Right lobe of liver (tissue), 4 donors: ENCODE measurements at regions not wholly inside any gene's neighbourhood (a gene's known extent, or its start where the extent isn't known, plus 50 kb on each side); places are given as distances from the start of the nearest gene placed in this dataset.

Source experiments
- CTCF ChIP-seq, 4 donors: fragments of 200-600 bp in 3 of 4; fragments of 450-650 bp in 1 of 4; IDR thresholded peaks; one replicate each; pipeline versions ENCODE4 v1.5.1 to v1.8.0; 2016 to 2022; ENCODE audit warnings: antibody characterized with exemption in 4 of 4, mild to moderate bottlenecking in 2 of 4
- POLR2A ChIP-seq: fragments of 450-650 bp; IDR thresholded peaks from one replicate; pipeline ENCODE4 v1.6.1; 2017; ENCODE audit warnings: antibody characterized with exemption, mild to moderate bottlenecking
- donor health status: DM: no; HTN: no; CAD: no.
- donor health status: DM: no; HTN: no; CAD: no.
- donor health status: DM: no; HTN: yes; CAD: no.

GRCh38 chr4:124997124-124997523 is 284.6 kb upstream of the ANKRD50 start:
- TF ChIP-seq CTCF (IDR thresholded peaks at IDR 0.05) (no peak), POLR2A (no peak)
